DOHH2 (cell line): ENCODE measurements at regions not wholly inside any gene's neighbourhood (a gene's known extent, or its start where the extent isn't known, plus 50 kb on each side); places are given as distances from the start of the nearest gene placed in this dataset.

Source experiments
- H3F3A ChIP-seq: fragments of 200-600 bp; sonication (generic), shearing (Covaris generic); 2 replicates; pipeline ENCODE4 v1.6.0; 2016; ENCODE audit warnings: antibody characterized with exemption, mild to moderate bottlenecking; ENCODE audit not compliant: control insufficient read depth, insufficient read depth
- H3K27ac ChIP-seq: fragments of 200-600 bp; sonication (generic); 2 replicates; pipeline ENCODE4 v1.5.1; 2014; ENCODE audit warnings: low read depth, mild to moderate bottlenecking, low read length, moderate library complexity
- H3K27me3 ChIP-seq: fragments of 200-600 bp; sonication (generic); 2 replicates; pipeline ENCODE4 v1.6.1; 2014; ENCODE audit warnings: mild to moderate bottlenecking, low read length, mixed read lengths; ENCODE audit not compliant: control insufficient read depth
- H3K36me3 ChIP-seq: fragments of 200-600 bp; sonication (generic); 2 replicates; pipeline ENCODE4 v1.6.1; 2014; ENCODE audit warnings: mild to moderate bottlenecking, low read length, moderate library complexity, mixed read lengths; ENCODE audit not compliant: control insufficient read depth
- H3K4me1 ChIP-seq: fragments of 200-600 bp; sonication (generic); 2 replicates; pipeline ENCODE4 v1.6.1; 2014; ENCODE audit warnings: mild to moderate bottlenecking, low read length, mixed read lengths; ENCODE audit not compliant: control insufficient read depth
- H3K4me2 ChIP-seq: fragments of 200-600 bp; sonication (generic); 2 replicates; pipeline ENCODE4 v1.6.0; 2014; ENCODE audit warnings: mild to moderate bottlenecking, low read length, moderate library complexity
- H3K4me3 ChIP-seq: fragments of 200-600 bp; sonication (generic); 2 replicates; pipeline ENCODE4 v1.5.1; 2014; ENCODE audit warnings: mild to moderate bottlenecking, low read length, mixed read lengths
- H3K79me2 ChIP-seq: fragments of 200-600 bp; sonication (generic); 2 replicates; pipeline ENCODE4 v1.6.1; 2014; ENCODE audit warnings: mild to moderate bottlenecking, low read length, mixed read lengths; ENCODE audit not compliant: control insufficient read depth
- H3K9me2 ChIP-seq: fragments of 200-600 bp; sonication (generic); replicated peaks from 2 replicates; pipeline ENCODE4 v1.6.1; 2014; ENCODE audit warnings: mild to moderate bottlenecking, low read length, mixed read lengths; ENCODE audit not compliant: control insufficient read depth
- H3K9me3 ChIP-seq: fragments of 200-600 bp; sonication (generic); 2 replicates; pipeline ENCODE4 v1.6.1; 2014; ENCODE audit warnings: antibody characterized with exemption, low read length, mixed read lengths; ENCODE audit not compliant: control insufficient read depth, insufficient read depth
- H4K20me1 ChIP-seq: fragments of 200-600 bp; sonication (generic); 2 replicates; pipeline ENCODE4 v1.6.0; 2014; ENCODE audit warnings: low read depth, mild to moderate bottlenecking, antibody characterized with exemption, low read length, moderate library complexity; ENCODE audit not compliant: control insufficient read depth, insufficient read depth
- EZH2phosphoT487 ChIP-seq: fragments of 200-600 bp; sonication (generic); IDR thresholded peaks from 2 replicates; pipeline ENCODE4 v1.6.1; 2017; ENCODE audit warnings: borderline replicate concordance, mild to moderate bottlenecking, antibody characterized with exemption, low read length, moderate library complexity, mixed read lengths
- TF ChIP-seq, protein P1 (sequence below): fragments of 200-600 bp; sonication (generic); IDR thresholded peaks from one replicate; pipeline ENCODE4 v1.5.1; 2014; ENCODE audit warnings: antibody characterized with exemption, mild to moderate bottlenecking, low read depth, low read length; ENCODE audit not compliant: poor library complexity, severe bottlenecking

DNA sequence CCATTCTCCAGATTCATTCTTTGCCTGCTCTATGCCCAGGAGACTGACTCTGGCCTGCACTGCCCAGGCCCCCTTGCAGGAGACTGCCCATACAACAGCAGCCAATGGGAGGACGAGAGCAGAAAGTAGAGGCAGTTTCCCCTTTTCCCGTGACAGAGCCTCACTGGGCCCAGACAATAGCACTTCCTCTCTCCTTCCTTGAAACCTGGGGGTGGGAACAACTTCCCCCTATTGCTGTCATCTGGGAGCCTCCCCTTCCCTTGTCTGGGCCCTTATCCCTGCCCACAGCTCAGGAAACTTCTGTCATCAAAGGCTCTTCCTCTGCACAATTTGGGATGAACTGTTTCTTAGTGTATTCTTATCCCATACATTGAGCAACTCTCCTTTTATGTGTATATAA, 60.8 kb upstream of the KCNJ15 start:
- Histone ChIP-seq H3K4me1 (no peaks in the 10 kb centered on the region), H3F3A (no peaks in the 10 kb centered on the region), H3K9me3 (no peaks in the 10 kb centered on the region; the same call in 1 of the 2 replicates), H3K27me3 (no peaks in the 10 kb centered on the region), H3K36me3 (no peaks in the 10 kb centered on the region), H3K4me2 (no peak overlapping the region), H3K79me2 (no peaks in the 10 kb centered on the region), H3K4me3 (no peak overlapping the region), H3K27ac (no peak overlapping the region), H3K9me2 (no peaks in the 10 kb centered on the region), H4K20me1 (no peaks in the 10 kb centered on the region)
- TF ChIP-seq, protein P1, sequence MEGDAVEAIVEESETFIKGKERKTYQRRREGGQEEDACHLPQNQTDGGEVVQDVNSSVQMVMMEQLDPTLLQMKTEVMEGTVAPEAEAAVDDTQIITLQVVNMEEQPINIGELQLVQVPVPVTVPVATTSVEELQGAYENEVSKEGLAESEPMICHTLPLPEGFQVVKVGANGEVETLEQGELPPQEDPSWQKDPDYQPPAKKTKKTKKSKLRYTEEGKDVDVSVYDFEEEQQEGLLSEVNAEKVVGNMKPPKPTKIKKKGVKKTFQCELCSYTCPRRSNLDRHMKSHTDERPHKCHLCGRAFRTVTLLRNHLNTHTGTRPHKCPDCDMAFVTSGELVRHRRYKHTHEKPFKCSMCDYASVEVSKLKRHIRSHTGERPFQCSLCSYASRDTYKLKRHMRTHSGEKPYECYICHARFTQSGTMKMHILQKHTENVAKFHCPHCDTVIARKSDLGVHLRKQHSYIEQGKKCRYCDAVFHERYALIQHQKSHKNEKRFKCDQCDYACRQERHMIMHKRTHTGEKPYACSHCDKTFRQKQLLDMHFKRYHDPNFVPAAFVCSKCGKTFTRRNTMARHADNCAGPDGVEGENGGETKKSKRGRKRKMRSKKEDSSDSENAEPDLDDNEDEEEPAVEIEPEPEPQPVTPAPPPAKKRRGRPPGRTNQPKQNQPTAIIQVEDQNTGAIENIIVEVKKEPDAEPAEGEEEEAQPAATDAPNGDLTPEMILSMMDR: no peak
- no peak for TF ChIP-seq EZH2phosphoT487

DNA sequence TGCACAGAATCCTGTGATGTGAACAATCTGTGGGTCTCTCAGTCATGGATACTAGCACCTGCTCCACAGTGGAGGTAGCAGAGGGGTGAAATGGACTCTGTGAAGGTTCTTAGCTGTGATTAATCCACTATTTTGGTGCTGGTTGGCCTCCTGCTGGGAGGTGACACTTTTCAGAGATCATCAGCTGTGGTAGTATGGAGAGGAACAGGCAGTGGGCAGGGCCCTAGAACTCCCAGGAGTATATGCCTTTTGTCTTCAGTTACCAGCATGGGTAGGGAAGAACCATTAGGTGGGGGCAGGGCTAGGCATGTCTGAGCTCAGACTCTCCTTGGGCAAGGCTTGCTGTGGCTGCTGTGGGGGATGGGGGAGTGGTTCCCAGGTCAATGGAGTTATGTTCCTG, 54.0 kb upstream of the KCNJ15 start:
- Histone ChIP-seq H3K9me3 (no peaks in the 10 kb centered on the region), H3K4me2 (no peak overlapping the region), H3K9me2 (no peaks in the 10 kb centered on the region), H3K4me3 (no peak overlapping the region), H3K27me3 (no peaks in the 10 kb centered on the region), H3K27ac (no peak overlapping the region), H4K20me1 (no peaks in the 10 kb centered on the region), H3K36me3 (no peaks in the 10 kb centered on the region), H3F3A (no peaks in the 10 kb centered on the region), H3K79me2 (no peaks in the 10 kb centered on the region), H3K4me1 (no peaks in the 10 kb centered on the region)
- TF ChIP-seq, protein P1: no peak
- TF ChIP-seq EZH2phosphoT487: no peak

DNA sequence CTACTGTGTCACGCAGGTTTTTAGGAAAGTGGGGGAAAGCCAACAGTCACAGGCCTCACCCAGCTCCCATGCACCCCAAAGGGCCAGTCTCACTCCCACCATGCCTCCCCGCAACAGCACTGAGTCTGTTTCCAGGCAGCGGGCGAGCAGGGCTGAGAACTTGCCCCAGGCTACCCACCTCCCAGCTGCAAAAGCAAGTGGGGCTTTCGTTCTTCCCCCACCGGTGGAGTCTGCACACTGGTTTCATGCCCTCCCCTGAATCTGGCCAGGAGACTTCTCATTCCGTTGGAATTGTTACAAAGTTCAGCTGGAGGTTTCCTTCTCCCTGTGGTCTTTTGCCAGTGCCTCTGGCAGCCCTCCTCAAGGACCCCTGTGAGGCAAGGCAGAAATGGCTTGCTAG, 53.6 kb upstream of the KCNJ15 start:
- no peaks in the 10 kb centered on the region for H3K27me3 ChIP-seq

More for the DNA sequence above, 53.6 kb upstream of the KCNJ15 start:
- H3K4me3 ChIP-seq: no peak overlapping the region
- no peaks in the 10 kb centered on the region for H3K4me1 ChIP-seq
- no peaks in the 10 kb centered on the region for H3K9me3 ChIP-seq
- H3K27ac ChIP-seq: no peak overlapping the region
- H3K4me2 ChIP-seq: no peak overlapping the region
- TF ChIP-seq EZH2phosphoT487: no peak
- TF ChIP-seq, protein P1: no peak
- no peaks in the 10 kb centered on the region for H3K79me2 ChIP-seq
- H3K9me2 ChIP-seq: no peaks in the 10 kb centered on the region
- H4K20me1 ChIP-seq: no peaks in the 10 kb centered on the region
- H3F3A ChIP-seq: no peaks in the 10 kb centered on the region
- H3K36me3 ChIP-seq: no peaks in the 10 kb centered on the region
